ENCODE measurements at regions not wholly inside any gene's neighbourhood (a gene's known extent, or its start where the extent isn't known, plus 50 kb on each side); places are given as distances from the start of the nearest gene placed in this dataset.

- no peak for DNase-seq (ENCODE audit: low read depth)
- TF ChIP-seq CTCF (conservative IDR thresholded peaks at IDR 0.05; ENCODE audit: low read length) = no peak
- H3K4me3 ChIP-seq (ENCODE audit: low read length) = no peak overlapping the region
Measured at GRCh38 chr3:5384557-5385236, 197.2 kb downstream of the EDEM1 start.

GRCh38 chr3:5388091-5388490, 200.6 kb downstream of the EDEM1 start:
- H3K4me3 ChIP-seq (ENCODE audit: low read length) = no peak overlapping the region
- TF ChIP-seq CTCF (conservative IDR thresholded peaks at IDR 0.05; ENCODE audit: low read length) = no peak
- no peak for DNase-seq (ENCODE audit: low read depth)

- TF ChIP-seq CTCF (conservative IDR thresholded peaks at IDR 0.05; ENCODE audit: low read length) = no peak
- no peak for DNase-seq (ENCODE audit: low read depth)
- H3K4me3 ChIP-seq (ENCODE audit: low read length) = no peak overlapping the region
Measured at GRCh38 chr3:5389057-5389456, 201.6 kb downstream of the EDEM1 start.

- TF ChIP-seq CTCF (conservative IDR thresholded peaks at IDR 0.05; ENCODE audit: low read length) = no peak
- no peak overlapping the region for H3K4me3 ChIP-seq (ENCODE audit: low read length)
- no peak for DNase-seq (ENCODE audit: low read depth)
Measured at GRCh38 chr3:5390221-5390620, 202.7 kb downstream of the EDEM1 start.

GRCh38 chr3:5390936-5391625, 203.6 kb downstream of the EDEM1 start:
- no peak for DNase-seq (ENCODE audit: low read depth)
- no peak overlapping the region for H3K4me3 ChIP-seq (ENCODE audit: low read length)
- TF ChIP-seq CTCF (conservative IDR thresholded peaks at IDR 0.05; ENCODE audit: low read length) = no peak

- no peak overlapping the region for H3K4me3 ChIP-seq (ENCODE audit: low read length)
- DNase-seq (ENCODE audit: low read depth) = no peak
- TF ChIP-seq CTCF (conservative IDR thresholded peaks at IDR 0.05; ENCODE audit: low read length) = no peak
Measured at GRCh38 chr3:5401002-5401401, 213.5 kb downstream of the EDEM1 start.

- TF ChIP-seq CTCF (conservative IDR thresholded peaks at IDR 0.05; ENCODE audit: low read length) = no peak
- DNase-seq (ENCODE audit: low read depth) = no peak
- H3K4me3 ChIP-seq (ENCODE audit: low read length) = no peak overlapping the region
Measured at GRCh38 chr3:5404718-5405117, 217.2 kb downstream of the EDEM1 start.

All from AG10803 (cell line).